ENCODE measurements at regions not wholly inside any gene's neighbourhood (a gene's known extent, or its start where the extent isn't known, plus 50 kb on each side); places are given as distances from the start of the nearest gene placed in this dataset.

- Histone ChIP-seq H3K4me3 (no peak overlapping the region), H3K4me1 (no peaks in the 10 kb centered on the region), H3K27ac (no peak overlapping the region), H3K36me3 (no peaks in the 10 kb centered on the region), H3K27me3 (no peaks in the 10 kb centered on the region), H3K9me3 (peaks cover 0 to 4% of the 10 kb centered on the region in 2 donors)
- DNase-seq (no peak), ATAC-seq (no peak)
- TF ChIP-seq, protein P1, sequence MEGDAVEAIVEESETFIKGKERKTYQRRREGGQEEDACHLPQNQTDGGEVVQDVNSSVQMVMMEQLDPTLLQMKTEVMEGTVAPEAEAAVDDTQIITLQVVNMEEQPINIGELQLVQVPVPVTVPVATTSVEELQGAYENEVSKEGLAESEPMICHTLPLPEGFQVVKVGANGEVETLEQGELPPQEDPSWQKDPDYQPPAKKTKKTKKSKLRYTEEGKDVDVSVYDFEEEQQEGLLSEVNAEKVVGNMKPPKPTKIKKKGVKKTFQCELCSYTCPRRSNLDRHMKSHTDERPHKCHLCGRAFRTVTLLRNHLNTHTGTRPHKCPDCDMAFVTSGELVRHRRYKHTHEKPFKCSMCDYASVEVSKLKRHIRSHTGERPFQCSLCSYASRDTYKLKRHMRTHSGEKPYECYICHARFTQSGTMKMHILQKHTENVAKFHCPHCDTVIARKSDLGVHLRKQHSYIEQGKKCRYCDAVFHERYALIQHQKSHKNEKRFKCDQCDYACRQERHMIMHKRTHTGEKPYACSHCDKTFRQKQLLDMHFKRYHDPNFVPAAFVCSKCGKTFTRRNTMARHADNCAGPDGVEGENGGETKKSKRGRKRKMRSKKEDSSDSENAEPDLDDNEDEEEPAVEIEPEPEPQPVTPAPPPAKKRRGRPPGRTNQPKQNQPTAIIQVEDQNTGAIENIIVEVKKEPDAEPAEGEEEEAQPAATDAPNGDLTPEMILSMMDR (IDR thresholded peaks at IDR 0.05), result no peak
- intact Hi-C loops (cut with DNase I), result no loop called here
Measured at GRCh38 chr3:84008623-84009022, 950.2 kb upstream of the CADM2 start.

GRCh38 chr3:84023842-84024241 lies 934.9 kb upstream of the CADM2 start:
- DNase-seq (no peak), ATAC-seq (no peak)
- H3K4me3 ChIP-seq, result no peak overlapping the region
- no peak overlapping the region for H3K27ac ChIP-seq
- TF ChIP-seq, protein P1 (IDR thresholded peaks at IDR 0.05), result no peak
- H3K36me3 ChIP-seq, result no peaks in the 10 kb centered on the region
- H3K4me1 ChIP-seq, result no peaks in the 10 kb centered on the region
- H3K9me3 ChIP-seq, result no peaks in the 10 kb centered on the region
- no peaks in the 10 kb centered on the region for H3K27me3 ChIP-seq
- intact Hi-C loops (cut with DNase I), result no loop called here

DNA sequence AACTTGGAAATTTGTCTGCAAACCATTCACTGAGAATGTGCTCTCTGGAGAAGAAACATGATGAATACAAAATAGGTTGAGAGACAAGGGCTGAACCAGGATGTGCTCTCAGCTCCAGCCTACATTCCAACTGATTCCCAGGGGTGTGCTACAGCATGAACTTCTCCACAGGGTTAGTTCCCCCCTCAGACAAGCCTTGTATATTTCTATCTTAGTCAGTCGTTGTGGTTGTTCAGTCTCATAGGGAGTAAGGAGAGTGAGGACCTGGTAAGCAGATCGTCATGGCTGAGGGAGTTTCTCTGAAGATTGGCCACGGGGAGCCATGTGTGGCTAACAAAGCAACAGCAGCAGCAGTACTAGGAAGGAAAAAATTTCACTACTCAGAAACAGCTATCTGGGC lies 919.7 kb upstream of the CADM2 start:
- no peak overlapping the region for H3K27ac ChIP-seq
- no peak for ATAC-seq
- DNase-seq, result no peak
- H3K4me3 ChIP-seq, result no peak overlapping the region
- H3K9me3 ChIP-seq, result peaks cover 0 to 19% of the 10 kb centered on the region in 2 donors
- H3K36me3 ChIP-seq, result no peaks in the 10 kb centered on the region
- H3K4me1 ChIP-seq, result no peaks in the 10 kb centered on the region
- H3K27me3 ChIP-seq, result no peaks in the 10 kb centered on the region
- intact Hi-C loops (cut with DNase I), result no loop called here
- TF ChIP-seq, protein P1 (IDR thresholded peaks at IDR 0.05), result no peak

DNA sequence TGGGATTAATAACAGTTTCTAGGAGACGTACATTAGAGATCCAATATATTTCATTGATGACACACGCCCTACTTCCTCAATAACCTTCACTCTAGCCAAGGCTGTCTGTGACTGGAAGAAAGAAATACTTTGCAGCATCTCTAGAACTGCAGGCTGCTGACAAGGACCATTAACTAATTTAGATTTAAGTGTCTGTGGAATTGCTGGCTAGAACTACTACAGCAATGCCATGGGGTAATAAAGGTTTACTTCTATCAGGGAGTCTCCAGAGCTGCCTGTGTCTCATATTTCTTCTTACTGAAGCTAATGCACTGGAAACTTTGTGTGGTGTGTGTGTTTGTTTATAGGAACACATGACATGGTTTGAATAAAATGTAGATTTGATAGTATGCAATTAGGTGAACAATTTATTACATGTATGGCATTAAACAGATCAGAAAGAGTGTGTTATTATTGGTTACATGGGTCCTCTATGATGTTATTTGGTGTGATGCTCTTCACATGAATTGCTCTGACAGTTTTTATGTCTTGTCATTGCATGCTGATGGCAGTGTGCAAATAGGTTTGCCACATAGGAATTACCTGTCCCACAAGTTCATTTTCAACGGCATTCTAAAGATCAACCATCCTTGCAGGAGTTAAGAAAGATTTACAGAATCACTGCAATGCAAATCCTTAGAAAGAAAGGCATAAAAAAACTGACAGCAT lies 916.2 kb upstream of the CADM2 start:
- no peak overlapping the region for H3K27ac ChIP-seq
- no peak for DNase-seq
- intact Hi-C loops (cut with DNase I), result no loop called here

GRCh38 chr3:84066915-84067314 lies 891.9 kb upstream of the CADM2 start:
- intact Hi-C loops (cut with DNase I), result no loop called here
- Histone ChIP-seq H3K27me3 (no peaks in the 10 kb centered on the region), H3K4me1 (no peaks in the 10 kb centered on the region), H3K36me3 (no peaks in the 10 kb centered on the region), H3K9me3 (peaks cover 0 to 4% of the 10 kb centered on the region in 2 donors), H3K27ac (no peak overlapping the region), H3K4me3 (no peak overlapping the region)
- ATAC-seq (no peak), DNase-seq (no peak)
- TF ChIP-seq, protein P1 (IDR thresholded peaks at IDR 0.05), result no peak

More for the DNA sequence above, 916.2 kb upstream of the CADM2 start:
- Histone ChIP-seq H3K4me1 (no peaks in the 10 kb centered on the region), H3K36me3 (no peaks in the 10 kb centered on the region), H3K4me3 (no peak overlapping the region), H3K27me3 (no peaks in the 10 kb centered on the region), H3K9me3 (peaks cover 0 to 3% of the 10 kb centered on the region in 2 donors)
- TF ChIP-seq, protein P1 (IDR thresholded peaks at IDR 0.05), result no peak
- ATAC-seq, result no peak

Data from left lung (tissue), 4 donors.